ENCODE measurements at regions not wholly inside any gene's neighbourhood (a gene's known extent, or its start where the extent isn't known, plus 50 kb on each side); places are given as distances from the start of the nearest gene placed in this dataset.
"Not testable (repeated sequence)": the region's sequence is repeated elsewhere in the genome, so short reads cannot be mapped to it uniquely, and the experiment has no call there.

- H3K9ac ChIP-seq (ENCODE audit: low read length); H3K36me3 ChIP-seq (ENCODE audit: control insufficient read depth in 1 of 2, insufficient read depth in 2 of 2, low read length in 2 of 2); H3K4me2 ChIP-seq (ENCODE audit: low read length); H3K27me3 ChIP-seq (ENCODE audit: insufficient read depth, low read length); H3K9me2 ChIP-seq (ENCODE audit: insufficient read depth); ATAC-seq; DNase-seq (ENCODE audit: low read depth, low spot score); H3K4me3 ChIP-seq (replicated peaks in 1 of 2; ENCODE audit: low read depth in 1 of 2, low read length in 2 of 2); H4K20me1 ChIP-seq (ENCODE audit: insufficient read depth); H3K9me3 ChIP-seq (ENCODE audit: control insufficient read depth in 1 of 2, insufficient read depth in 1 of 2, low read depth in 1 of 2, low read length in 2 of 2); BruUV-seq (replicated peaks); H3K79me2 ChIP-seq (ENCODE audit: insufficient read depth, low read length); POLR2A ChIA-PET; H2AFZ ChIP-seq (ENCODE audit: low read depth, low read length, poor library complexity, severe bottlenecking); H3K27ac ChIP-seq (ENCODE audit: low read depth, low read length): not testable (repeated sequence)
- CTCF ChIA-PET = interaction anchor here (0.6 to 1.1 kb wide), 6 partner anchors 23 to 461 kb away, joined by 3 to 17 read pairs (median 4); no protein-coding TSS in a partner anchor
- RAD21 ChIA-PET (ENCODE audit: low non-redundant PET in 1 of 2, low total read pairs in 2 of 2, uncharacterized antibody in 2 of 2, unreplicated experiment in 2 of 2) = interaction anchor here in 1 of 2 experiments (0.7 to 0.9 kb wide), 2 partner anchors 39 to 155 kb away, joined by 3 to 4 read pairs; no protein-coding TSS in a partner anchor
- peaks cover 5 to 15% of the 10 kb centered on the region in 2 experiments; a peak in 3 of 4 replicates for H3K4me1 ChIP-seq (ENCODE audit: control insufficient read depth in 1 of 2, insufficient read depth in 2 of 2, low read length in 2 of 2)
- intact Hi-C loops (cut with micrococcal nuclease) = loop anchor here (2.0 to 10.0 kb wide), 3 partner anchors 155 to 1087 kb away; no protein-coding TSS in a partner anchor
- TF ChIP-seq, protein P1, sequence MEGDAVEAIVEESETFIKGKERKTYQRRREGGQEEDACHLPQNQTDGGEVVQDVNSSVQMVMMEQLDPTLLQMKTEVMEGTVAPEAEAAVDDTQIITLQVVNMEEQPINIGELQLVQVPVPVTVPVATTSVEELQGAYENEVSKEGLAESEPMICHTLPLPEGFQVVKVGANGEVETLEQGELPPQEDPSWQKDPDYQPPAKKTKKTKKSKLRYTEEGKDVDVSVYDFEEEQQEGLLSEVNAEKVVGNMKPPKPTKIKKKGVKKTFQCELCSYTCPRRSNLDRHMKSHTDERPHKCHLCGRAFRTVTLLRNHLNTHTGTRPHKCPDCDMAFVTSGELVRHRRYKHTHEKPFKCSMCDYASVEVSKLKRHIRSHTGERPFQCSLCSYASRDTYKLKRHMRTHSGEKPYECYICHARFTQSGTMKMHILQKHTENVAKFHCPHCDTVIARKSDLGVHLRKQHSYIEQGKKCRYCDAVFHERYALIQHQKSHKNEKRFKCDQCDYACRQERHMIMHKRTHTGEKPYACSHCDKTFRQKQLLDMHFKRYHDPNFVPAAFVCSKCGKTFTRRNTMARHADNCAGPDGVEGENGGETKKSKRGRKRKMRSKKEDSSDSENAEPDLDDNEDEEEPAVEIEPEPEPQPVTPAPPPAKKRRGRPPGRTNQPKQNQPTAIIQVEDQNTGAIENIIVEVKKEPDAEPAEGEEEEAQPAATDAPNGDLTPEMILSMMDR (IDR thresholded peaks at IDR 0.05 in 2 of 3, conservative IDR thresholded peaks at IDR 0.05 in 1 of 3; ENCODE audit: borderline replicate concordance in 1 of 3, insufficient read depth in 1 of 3, low read depth in 2 of 3, low read length in 2 of 3) = peak; percentile 37 to 65 (median 60); a peak in 5 of 6 replicates
- TF ChIP-seq RAD21 (IDR thresholded peaks at IDR 0.05; ENCODE audit: low read depth) = peak; percentile 72
These were observed 126.8 kb upstream of the STK17B start for GRCh38 chr2:196298106-196298723.

GRCh38 chr2:196307775-196308305 lies 136.5 kb upstream of the STK17B start:
- no peak overlapping the region for H3K9ac ChIP-seq (ENCODE audit: low read length)
- ATAC-seq (no peak), DNase-seq (ENCODE audit: low read depth, low spot score) (no peak)
- no peak for TF ChIP-seq ELF1 (IDR thresholded peaks at IDR 0.05; ENCODE audit: borderline replicate concordance, low read depth)
- no peak for TF ChIP-seq ZFX (IDR thresholded peaks at IDR 0.05)
- H3K36me3 ChIP-seq (ENCODE audit: control insufficient read depth in 1 of 2, insufficient read depth in 2 of 2, low read length in 2 of 2) = no peaks in the 10 kb centered on the region
- no peaks in the 10 kb centered on the region for H3K9me2 ChIP-seq (ENCODE audit: insufficient read depth)
- BruUV-seq (replicated peaks) = no TSS peak
- no peaks in the 10 kb centered on the region for H4K20me1 ChIP-seq (ENCODE audit: insufficient read depth)
- H3K27ac ChIP-seq (ENCODE audit: low read depth, low read length) = no peak overlapping the region
- RAD21 ChIA-PET (ENCODE audit: low non-redundant PET in 1 of 2, low total read pairs in 2 of 2, uncharacterized antibody in 2 of 2, unreplicated experiment in 2 of 2) = no interaction called here
- POLR2A ChIA-PET = no interaction called here
- H3K27me3 ChIP-seq (ENCODE audit: insufficient read depth, low read length) = no peaks in the 10 kb centered on the region
- H3K9me3 ChIP-seq (ENCODE audit: control insufficient read depth in 1 of 2, insufficient read depth in 1 of 2, low read depth in 1 of 2, low read length in 2 of 2) = no peaks in the 10 kb centered on the region
- no peak overlapping the region for H2AFZ ChIP-seq (ENCODE audit: low read depth, low read length, poor library complexity, severe bottlenecking)
- no peaks in the 10 kb centered on the region for H3K79me2 ChIP-seq (ENCODE audit: insufficient read depth, low read length)
- no peaks in the 10 kb centered on the region for H3K4me1 ChIP-seq (ENCODE audit: control insufficient read depth in 1 of 2, insufficient read depth in 2 of 2, low read length in 2 of 2)
- H3K4me3 ChIP-seq (replicated peaks in 1 of 2; ENCODE audit: low read depth in 1 of 2, low read length in 2 of 2) = no peak overlapping the region
- CTCF ChIA-PET = no interaction called here
- H3K4me2 ChIP-seq (ENCODE audit: low read length) = no peak overlapping the region
- intact Hi-C loops (cut with micrococcal nuclease) = no loop called here

Measured in HCT116 (cell line).